Thymus (tissue), 11 donors: ENCODE measurements at regions not wholly inside any gene's neighbourhood (a gene's known extent, or its start where the extent isn't known, plus 50 kb on each side); places are given as distances from the start of the nearest gene placed in this dataset.

Source experiments
- DNase-seq, 9 donors: peaks; one replicate each; pipeline ENCODE4 v3.0.0-alpha.2; 2013; ENCODE audit warnings: low spot score in 9 of 9, low read depth in 6 of 9, missing footprints in 1 of 9
- H3K27ac ChIP-seq, 2 donors: one replicate each; pipeline ENCODE4 v1.5.1; 2013; ENCODE audit warnings: control low read depth in 1 of 2, low read depth in 1 of 2, low read length in 1 of 2, mild to moderate bottlenecking in 1 of 2, moderate library complexity in 1 of 2
- H3K27me3 ChIP-seq, 2 donors: one replicate each; pipeline ENCODE4 v1.5.1; 2013; ENCODE audit warnings: low read length in 1 of 2; ENCODE audit not compliant: control insufficient read depth in 2 of 2, insufficient read depth in 1 of 2
- H3K36me3 ChIP-seq, 2 donors: one replicate each; pipeline ENCODE4 v1.5.1; 2013; ENCODE audit warnings: low read length in 1 of 2, mild to moderate bottlenecking in 1 of 2, moderate library complexity in 1 of 2; ENCODE audit not compliant: control insufficient read depth in 2 of 2, insufficient read depth in 2 of 2
- H3K4me1 ChIP-seq, 2 donors: one replicate each; pipeline ENCODE4 v1.5.1; 2013; ENCODE audit warnings: low read length in 2 of 2; ENCODE audit not compliant: control insufficient read depth in 2 of 2, insufficient read depth in 2 of 2
- H3K4me3 ChIP-seq, 2 donors: one replicate each; pipeline ENCODE4 v1.5.1; 2013; ENCODE audit warnings: low read length in 2 of 2, control low read depth in 1 of 2, mild to moderate bottlenecking in 1 of 2
- H3K9me3 ChIP-seq, 2 donors: one replicate each; pipeline ENCODE4 v1.5.1; 2013; ENCODE audit warnings: low read length in 1 of 2, mild to moderate bottlenecking in 1 of 2; ENCODE audit not compliant: control insufficient read depth in 2 of 2, insufficient read depth in 1 of 2
- WGBS: extraction: QIAGEN DNeasy Blood & Tissue Kit; methylation state at CpG from one replicate; pipeline ENCODE4 v1.1.7; 2013; 5-methylcytosine and 5-hydroxymethylcytosine counted together
- donor health status: healthy.

- Histone ChIP-seq H3K9me3 (peaks cover 2 to 51% of the 10 kb centered on the region in 2 donors), H3K27me3 (no peaks in the 10 kb centered on the region), H3K4me3 (no peak overlapping the region), H3K4me1 (peaks cover 9 to 43% of the 10 kb centered on the region in 2 donors), H3K27ac (no peak overlapping the region), H3K36me3 (no peaks in the 10 kb centered on the region)
- DNase-seq, result no peak
- WGBS, result 97% methylated on average over 10 of the region's 10 CpGs
Measured at GRCh38 chr17:17421346-17422216, 55.2 kb upstream of the MED9 start.

GRCh38 chr17:17422217-17422610, 54.6 kb upstream of the MED9 start:
- no peaks in the 10 kb centered on the region for H3K27me3 ChIP-seq
- H3K4me1 ChIP-seq, result peaks cover 3 to 37% of the 10 kb centered on the region in 2 donors
- H3K27ac ChIP-seq, result no peak overlapping the region
- peaks cover 2 to 51% of the 10 kb centered on the region in 2 donors for H3K9me3 ChIP-seq
- no peak overlapping the region for H3K4me3 ChIP-seq
- WGBS, result 95% methylated on average over 5 of the region's 5 CpGs
- no peaks in the 10 kb centered on the region for H3K36me3 ChIP-seq
- DNase-seq, result no peak

DNA sequence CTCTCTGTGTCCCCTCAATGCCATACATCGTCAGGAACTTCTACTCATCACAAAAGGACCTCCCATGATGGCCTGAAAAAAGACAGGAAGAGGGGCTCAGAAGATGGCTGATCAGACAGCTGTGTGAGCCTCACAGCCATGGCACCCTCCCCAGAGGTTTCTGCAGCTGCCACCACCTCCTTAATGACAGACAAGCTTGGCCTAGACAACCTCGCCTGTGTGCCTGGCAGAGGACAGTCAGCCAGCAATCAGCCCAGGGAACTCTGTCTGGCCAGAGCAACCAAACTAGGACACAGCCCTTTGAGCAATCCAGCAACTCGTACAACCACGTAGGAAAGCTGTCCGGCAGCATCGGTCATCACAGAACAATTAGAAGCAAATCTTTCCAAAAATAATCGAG, 54.2 kb upstream of the MED9 start:
- Histone ChIP-seq H3K4me3 (no peak overlapping the region), H3K36me3 (no peaks in the 10 kb centered on the region), H3K9me3 (peaks cover 2 to 51% of the 10 kb centered on the region in 2 donors), H3K27me3 (no peaks in the 10 kb centered on the region), H3K27ac (no peak overlapping the region), H3K4me1 (peaks cover 3 to 33% of the 10 kb centered on the region in 2 donors)
- no peak for DNase-seq
- 98% methylated on average over 7 of the region's 7 CpGs for WGBS

GRCh38 chr17:17423656-17424055, 53.1 kb upstream of the MED9 start:
- no peak for DNase-seq
- peaks cover 3 to 24% of the 10 kb centered on the region in 2 donors for H3K4me1 ChIP-seq
- no peak overlapping the region for H3K27ac ChIP-seq
- no peak overlapping the region for H3K4me3 ChIP-seq
- H3K36me3 ChIP-seq, result no peaks in the 10 kb centered on the region
- WGBS, result 93% methylated on average over 4 of the region's 4 CpGs
- no peaks in the 10 kb centered on the region for H3K27me3 ChIP-seq
- peaks cover 2 to 51% of the 10 kb centered on the region in 2 donors for H3K9me3 ChIP-seq

DNA sequence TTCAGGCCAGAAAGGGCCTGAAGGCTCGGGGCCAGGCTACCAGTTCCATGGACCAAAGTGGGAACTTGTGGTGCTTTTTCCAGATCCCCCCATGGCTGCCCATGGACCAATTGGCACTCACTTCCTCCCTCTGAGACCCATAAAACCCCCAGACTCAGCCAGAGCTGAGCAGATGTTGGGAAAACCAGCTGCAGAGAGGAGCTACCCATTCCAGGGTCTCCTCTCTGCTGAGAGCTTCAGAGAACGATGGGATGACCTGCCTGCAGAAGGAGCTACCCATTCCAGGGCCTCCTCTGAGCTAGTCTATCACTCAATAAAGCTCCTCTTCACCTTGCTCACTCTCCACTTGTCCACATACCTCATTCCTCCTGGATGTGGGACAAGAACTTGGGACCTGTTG, 52.2 kb upstream of the MED9 start:
- no peak overlapping the region for H3K27ac ChIP-seq
- peaks cover 2 to 51% of the 10 kb centered on the region in 2 donors for H3K9me3 ChIP-seq
- DNase-seq, result no peak
- no peaks in the 10 kb centered on the region for H3K36me3 ChIP-seq
- no peaks in the 10 kb centered on the region for H3K27me3 ChIP-seq
- WGBS, result 74% methylated on average over 2 of the region's 2 CpGs
- H3K4me1 ChIP-seq, result peaks cover 3 to 18% of the 10 kb centered on the region in 2 donors
- no peak overlapping the region for H3K4me3 ChIP-seq

DNA sequence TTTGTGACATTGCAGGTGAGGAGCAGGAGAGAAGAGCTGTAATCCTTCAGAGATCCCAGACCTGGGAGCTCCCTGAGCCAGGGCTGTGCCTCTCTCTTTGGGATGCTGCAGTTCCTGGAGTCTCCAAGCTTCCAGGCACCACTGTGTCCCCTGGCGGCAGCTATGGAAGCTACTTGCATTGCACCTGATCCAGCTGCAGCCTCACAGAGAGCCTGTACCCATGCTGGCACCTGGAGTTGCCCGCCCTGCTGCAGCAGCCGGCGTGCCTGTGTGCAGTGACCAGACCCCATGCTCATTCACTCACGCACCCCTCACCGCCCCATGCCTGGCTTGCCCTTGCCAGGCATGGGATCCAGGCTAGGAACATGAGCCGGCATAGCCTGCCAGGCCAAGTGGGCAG, 51.8 kb upstream of the MED9 start:
- Histone ChIP-seq H3K27me3 (no peaks in the 10 kb centered on the region), H3K36me3 (no peaks in the 10 kb centered on the region), H3K27ac (no peak overlapping the region), H3K4me3 (no peak overlapping the region), H3K9me3 (peaks cover 2 to 48% of the 10 kb centered on the region in 2 donors), H3K4me1 (peaks cover 3 to 18% of the 10 kb centered on the region in 2 donors)
- 99% methylated on average over 7 of the region's 7 CpGs for WGBS
- no peak for DNase-seq

DNA sequence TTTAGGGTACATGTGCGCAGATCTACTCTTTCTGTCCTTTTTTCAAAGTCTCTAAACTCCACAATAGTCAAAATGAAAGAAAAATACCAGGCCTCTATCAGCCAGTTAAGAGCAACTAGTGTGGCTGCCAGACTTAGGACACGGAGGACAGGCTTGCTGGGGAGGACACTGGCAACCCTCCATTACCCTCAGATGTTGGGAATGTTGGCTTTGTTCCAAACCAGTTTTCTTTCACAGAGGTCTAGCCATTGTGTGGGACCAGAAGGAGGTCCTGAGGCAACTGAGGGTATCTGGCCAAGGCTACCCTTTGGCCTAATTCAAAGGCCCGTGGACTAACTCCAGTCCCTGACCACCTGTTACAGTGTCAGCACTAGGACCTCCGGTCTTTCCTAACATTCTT, 51.2 kb upstream of the MED9 start:
- H3K36me3 ChIP-seq, result no peaks in the 10 kb centered on the region
- H3K27me3 ChIP-seq, result no peaks in the 10 kb centered on the region
- H3K4me3 ChIP-seq, result no peak overlapping the region
- WGBS, result 97% methylated on average over 4 of the region's 4 CpGs
- peaks cover 2 to 45% of the 10 kb centered on the region in 2 donors for H3K9me3 ChIP-seq
- no peak overlapping the region for H3K27ac ChIP-seq
- no peak for DNase-seq
- peaks cover 3 to 18% of the 10 kb centered on the region in 2 donors for H3K4me1 ChIP-seq

GRCh38 chr17:17426184-17426583, 50.6 kb upstream of the MED9 start:
- 94% methylated on average over 4 of the region's 4 CpGs for WGBS
- no peak for DNase-seq
- Histone ChIP-seq H3K9me3 (peaks cover 2 to 45% of the 10 kb centered on the region in 2 donors), H3K36me3 (no peaks in the 10 kb centered on the region), H3K4me3 (no peak overlapping the region), H3K27me3 (no peaks in the 10 kb centered on the region), H3K27ac (no peak overlapping the region), H3K4me1 (peaks cover 3 to 12% of the 10 kb centered on the region in 2 donors)
